ENCODE measurements at regions not wholly inside any gene's neighbourhood (a gene's known extent, or its start where the extent isn't known, plus 50 kb on each side); places are given as distances from the start of the nearest gene placed in this dataset.

DNA sequence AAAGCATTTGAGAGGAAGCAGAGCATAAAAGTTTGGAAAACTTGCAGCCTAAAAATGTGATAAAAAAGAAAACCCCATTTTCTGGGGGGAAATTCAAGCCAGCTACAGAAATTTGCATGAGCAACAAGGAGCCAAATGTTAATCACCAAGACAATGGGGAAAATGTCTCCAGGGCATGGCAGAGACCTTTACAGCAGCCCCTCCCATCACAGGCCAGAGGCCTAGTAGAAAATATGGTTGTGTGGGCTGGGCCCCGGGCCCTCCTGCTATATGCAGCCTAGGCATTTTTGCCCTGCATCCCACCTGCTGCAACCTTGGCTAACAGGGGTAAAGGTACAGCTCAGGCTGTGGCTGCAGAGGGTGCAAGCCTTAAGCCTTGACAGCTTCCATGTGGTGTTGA, 299.6 kb upstream of the NCAM2 start:
- Histone ChIP-seq H3K27ac (no peak overlapping the region), H3K4me3 (no peak overlapping the region), H3K4me1 (no peaks in the 10 kb centered on the region), H3K27me3 (no peaks in the 10 kb centered on the region), H3K36me3 (no peaks in the 10 kb centered on the region), H3K9me3 (no peaks in the 10 kb centered on the region)
- DNase-seq (ENCODE audit: low spot score): no peak
- TF ChIP-seq, protein P1, sequence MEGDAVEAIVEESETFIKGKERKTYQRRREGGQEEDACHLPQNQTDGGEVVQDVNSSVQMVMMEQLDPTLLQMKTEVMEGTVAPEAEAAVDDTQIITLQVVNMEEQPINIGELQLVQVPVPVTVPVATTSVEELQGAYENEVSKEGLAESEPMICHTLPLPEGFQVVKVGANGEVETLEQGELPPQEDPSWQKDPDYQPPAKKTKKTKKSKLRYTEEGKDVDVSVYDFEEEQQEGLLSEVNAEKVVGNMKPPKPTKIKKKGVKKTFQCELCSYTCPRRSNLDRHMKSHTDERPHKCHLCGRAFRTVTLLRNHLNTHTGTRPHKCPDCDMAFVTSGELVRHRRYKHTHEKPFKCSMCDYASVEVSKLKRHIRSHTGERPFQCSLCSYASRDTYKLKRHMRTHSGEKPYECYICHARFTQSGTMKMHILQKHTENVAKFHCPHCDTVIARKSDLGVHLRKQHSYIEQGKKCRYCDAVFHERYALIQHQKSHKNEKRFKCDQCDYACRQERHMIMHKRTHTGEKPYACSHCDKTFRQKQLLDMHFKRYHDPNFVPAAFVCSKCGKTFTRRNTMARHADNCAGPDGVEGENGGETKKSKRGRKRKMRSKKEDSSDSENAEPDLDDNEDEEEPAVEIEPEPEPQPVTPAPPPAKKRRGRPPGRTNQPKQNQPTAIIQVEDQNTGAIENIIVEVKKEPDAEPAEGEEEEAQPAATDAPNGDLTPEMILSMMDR (IDR thresholded peaks at IDR 0.05): no peak

DNA sequence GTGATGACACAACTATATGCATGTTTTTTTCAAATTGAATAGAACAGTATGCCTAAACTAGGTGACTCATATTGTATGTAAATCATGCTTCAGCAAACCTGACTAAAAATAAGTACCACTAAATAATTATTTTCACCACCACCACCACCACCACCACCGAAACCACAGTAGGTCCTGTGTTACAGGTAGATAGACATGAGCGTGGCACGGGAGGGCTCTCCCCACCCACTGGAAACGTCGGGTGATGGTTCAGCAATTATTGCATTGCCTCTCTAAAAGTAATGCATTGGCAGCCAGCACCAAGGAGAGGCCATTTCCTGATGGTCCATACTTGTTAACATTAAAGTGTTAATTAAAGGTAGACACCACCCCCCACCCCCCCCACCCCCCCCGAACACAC, 297.0 kb upstream of the NCAM2 start:
- Histone ChIP-seq H3K27ac (no peak overlapping the region), H3K27me3 (no peaks in the 10 kb centered on the region), H3K9me3 (no peaks in the 10 kb centered on the region), H3K4me1 (no peaks in the 10 kb centered on the region), H3K36me3 (no peaks in the 10 kb centered on the region), H3K4me3 (no peak overlapping the region)
- DNase-seq (ENCODE audit: low spot score): no peak
- TF ChIP-seq, protein P1 (IDR thresholded peaks at IDR 0.05): no peak

DNA sequence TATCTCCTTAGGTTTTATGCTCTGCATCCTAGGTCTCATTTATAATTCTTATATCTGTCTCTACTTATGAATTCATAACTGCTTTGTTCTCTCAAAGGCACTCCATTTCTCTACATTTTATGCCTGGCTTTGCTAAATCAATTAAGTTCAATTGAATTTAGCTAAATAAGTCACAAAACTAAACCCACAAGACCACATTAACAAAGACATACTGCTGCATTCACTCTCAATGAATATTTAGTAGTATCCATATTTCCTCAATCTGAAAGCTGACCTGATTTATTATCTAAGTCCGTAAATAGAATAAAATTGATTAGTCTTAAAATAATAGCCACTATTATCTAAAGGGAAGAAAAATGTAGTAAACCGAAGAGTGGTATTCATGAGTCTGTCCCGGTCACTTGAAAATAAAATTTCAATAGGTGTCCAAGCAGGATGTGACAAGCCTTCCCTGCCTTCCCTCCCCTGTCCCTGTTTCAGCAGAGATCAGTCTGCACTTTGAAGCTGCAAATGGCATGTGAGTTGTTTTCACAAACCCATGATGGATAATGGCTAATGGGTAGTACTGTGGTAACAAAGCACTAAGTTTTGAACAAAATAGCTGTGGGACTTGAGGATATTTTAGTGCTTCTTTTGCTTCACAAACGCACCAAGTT, 295.0 kb upstream of the NCAM2 start:
- Histone ChIP-seq H3K27me3 (no peaks in the 10 kb centered on the region), H3K9me3 (no peaks in the 10 kb centered on the region), H3K36me3 (no peaks in the 10 kb centered on the region), H3K4me3 (no peak overlapping the region), H3K4me1 (no peaks in the 10 kb centered on the region), H3K27ac (no peak overlapping the region)
- no peak for DNase-seq (ENCODE audit: low spot score)
- TF ChIP-seq, protein P1 (IDR thresholded peaks at IDR 0.05): no peak

DNA sequence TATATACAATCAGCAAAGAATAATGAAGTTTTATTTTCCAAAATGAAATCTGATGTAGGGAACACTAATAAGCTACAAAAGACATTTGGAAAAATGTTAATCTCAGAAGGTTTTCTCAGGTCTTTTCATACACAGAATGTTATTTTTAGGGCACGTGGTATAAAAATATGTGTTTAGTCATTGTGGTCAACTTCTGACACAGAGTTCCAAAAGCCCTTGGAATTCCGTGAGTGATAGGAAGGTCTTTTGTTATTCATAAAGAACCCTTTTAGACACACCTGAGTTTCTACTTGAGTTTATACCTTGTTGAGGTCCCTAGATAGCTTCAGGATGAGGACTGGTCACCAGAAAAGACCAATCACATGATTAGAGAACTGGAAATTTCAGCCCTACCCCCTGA, 277.6 kb upstream of the NCAM2 start:
- no peak for DNase-seq (ENCODE audit: low spot score)
- Histone ChIP-seq H3K4me3 (no peak overlapping the region), H3K27ac (no peak overlapping the region), H3K4me1 (no peaks in the 10 kb centered on the region), H3K36me3 (no peaks in the 10 kb centered on the region), H3K9me3 (no peaks in the 10 kb centered on the region), H3K27me3 (no peaks in the 10 kb centered on the region)
- TF ChIP-seq, protein P1 (IDR thresholded peaks at IDR 0.05): no peak

DNA sequence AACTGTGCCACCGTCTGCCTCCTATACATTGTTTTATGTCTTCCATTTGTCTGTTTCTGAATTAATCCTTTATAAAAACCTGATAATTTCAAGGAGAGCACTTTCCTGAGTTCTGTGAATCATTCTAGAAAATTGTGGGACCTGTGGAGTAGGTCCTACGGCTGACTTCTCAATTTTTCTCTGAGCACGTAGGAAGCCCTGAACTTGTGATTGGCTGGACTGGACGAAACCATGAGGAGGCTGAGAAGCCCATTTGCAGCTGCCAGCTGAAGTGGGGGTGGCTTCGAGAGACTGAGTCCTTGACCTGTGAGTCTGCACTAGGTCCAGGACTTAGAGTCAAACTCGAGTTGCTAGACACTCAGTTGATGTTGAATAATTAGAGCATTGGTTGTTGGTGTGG, 277.1 kb upstream of the NCAM2 start:
- H3K27ac ChIP-seq: no peak overlapping the region
- no peaks in the 10 kb centered on the region for H3K36me3 ChIP-seq
- H3K4me3 ChIP-seq: no peak overlapping the region
- no peak for DNase-seq (ENCODE audit: low spot score)
- H3K9me3 ChIP-seq: no peaks in the 10 kb centered on the region
- TF ChIP-seq, protein P1 (IDR thresholded peaks at IDR 0.05): no peak
- H3K27me3 ChIP-seq: no peaks in the 10 kb centered on the region
- no peaks in the 10 kb centered on the region for H3K4me1 ChIP-seq

DNA sequence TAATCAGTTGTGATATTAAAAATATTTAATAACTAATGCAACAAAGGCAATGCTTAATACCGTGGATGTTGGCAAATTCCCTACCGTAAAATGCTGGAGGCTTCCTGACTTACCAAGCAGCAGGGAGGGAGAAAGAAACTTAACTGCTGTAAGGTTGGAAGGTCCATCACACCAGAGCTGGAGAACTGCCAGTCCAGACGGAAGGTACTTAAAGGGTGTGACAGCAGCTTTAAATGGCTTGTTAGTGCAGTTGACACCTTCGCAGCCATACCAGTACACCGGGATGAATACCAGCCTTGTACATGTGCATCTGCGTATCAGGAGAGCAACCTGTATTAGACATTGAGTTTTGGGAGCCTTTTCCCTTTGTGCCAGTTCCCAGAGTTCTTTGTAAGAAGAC, 269.5 kb upstream of the NCAM2 start:
- TF ChIP-seq, protein P1 (IDR thresholded peaks at IDR 0.05): no peak
- no peak overlapping the region for H3K27ac ChIP-seq
- no peaks in the 10 kb centered on the region for H3K36me3 ChIP-seq
- no peak overlapping the region for H3K4me3 ChIP-seq
- H3K27me3 ChIP-seq: no peaks in the 10 kb centered on the region
- no peaks in the 10 kb centered on the region for H3K4me1 ChIP-seq
- DNase-seq (ENCODE audit: low spot score): no peak
- no peaks in the 10 kb centered on the region for H3K9me3 ChIP-seq

Data from right atrium auricular region (tissue), 2 donors.